ENCODE measurements at regions not wholly inside any gene's neighbourhood (a gene's known extent, or its start where the extent isn't known, plus 50 kb on each side); places are given as distances from the start of the nearest gene placed in this dataset.

GRCh38 chr6:164124473-164124872 is 710.0 kb downstream of the QKI start:
- TF ChIP-seq, protein P1, sequence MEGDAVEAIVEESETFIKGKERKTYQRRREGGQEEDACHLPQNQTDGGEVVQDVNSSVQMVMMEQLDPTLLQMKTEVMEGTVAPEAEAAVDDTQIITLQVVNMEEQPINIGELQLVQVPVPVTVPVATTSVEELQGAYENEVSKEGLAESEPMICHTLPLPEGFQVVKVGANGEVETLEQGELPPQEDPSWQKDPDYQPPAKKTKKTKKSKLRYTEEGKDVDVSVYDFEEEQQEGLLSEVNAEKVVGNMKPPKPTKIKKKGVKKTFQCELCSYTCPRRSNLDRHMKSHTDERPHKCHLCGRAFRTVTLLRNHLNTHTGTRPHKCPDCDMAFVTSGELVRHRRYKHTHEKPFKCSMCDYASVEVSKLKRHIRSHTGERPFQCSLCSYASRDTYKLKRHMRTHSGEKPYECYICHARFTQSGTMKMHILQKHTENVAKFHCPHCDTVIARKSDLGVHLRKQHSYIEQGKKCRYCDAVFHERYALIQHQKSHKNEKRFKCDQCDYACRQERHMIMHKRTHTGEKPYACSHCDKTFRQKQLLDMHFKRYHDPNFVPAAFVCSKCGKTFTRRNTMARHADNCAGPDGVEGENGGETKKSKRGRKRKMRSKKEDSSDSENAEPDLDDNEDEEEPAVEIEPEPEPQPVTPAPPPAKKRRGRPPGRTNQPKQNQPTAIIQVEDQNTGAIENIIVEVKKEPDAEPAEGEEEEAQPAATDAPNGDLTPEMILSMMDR (optimal IDR thresholded peaks at IDR 0.05 in 1 of 3, IDR thresholded peaks at IDR 0.05 in 1 of 3, conservative IDR thresholded peaks at IDR 0.05 in 1 of 3; ENCODE audit: extremely low read depth in 1 of 3, insufficient read depth in 2 of 3, low read length in 3 of 3) = no peak
- no peak for TF ChIP-seq EZH2 (IDR thresholded peaks at IDR 0.05; ENCODE audit: low read length)

Measured in keratinocyte (primary cell).